ENCODE measurements at regions not wholly inside any gene's neighbourhood (a gene's known extent, or its start where the extent isn't known, plus 50 kb on each side); places are given as distances from the start of the nearest gene placed in this dataset.

DNA sequence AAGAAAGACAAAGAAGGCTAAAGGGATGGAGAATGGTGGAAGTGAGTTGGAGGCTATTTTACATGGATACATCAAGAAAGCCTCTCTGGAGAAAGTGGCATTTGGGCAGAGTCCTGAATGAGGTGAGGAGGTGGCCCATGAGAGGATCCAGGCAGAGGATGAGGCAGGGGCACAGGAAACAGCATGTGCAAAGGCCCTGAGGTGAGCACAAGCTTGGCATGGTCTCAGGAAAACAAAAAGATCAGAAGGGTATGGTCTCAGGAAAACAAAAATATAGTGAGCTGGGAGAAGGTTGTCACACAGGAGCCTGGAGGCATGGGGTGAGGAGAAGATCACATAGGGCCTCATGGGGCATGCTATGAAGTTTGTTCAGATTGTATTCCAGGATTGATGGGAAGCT is 62.1 kb upstream of the F3 start:
- TF ChIP-seq CTCF (conservative IDR thresholded peaks at IDR 0.05; ENCODE audit: low read depth, low read length) (no peak), EZH2 (IDR thresholded peaks at IDR 0.05; ENCODE audit: borderline replicate concordance, low read depth, low read length, poor library complexity, severe bottlenecking) (no peak)

All from A673 (cell line).